Natural killer cell (primary cell): ENCODE measurements at regions not wholly inside any gene's neighbourhood (a gene's known extent, or its start where the extent isn't known, plus 50 kb on each side); places are given as distances from the start of the nearest gene placed in this dataset.

Experiments
- ATAC-seq, 3 donors: fragments of 150-1000 bp in 2 of 3; fragments of 200-7000 bp in 1 of 3; cut with Tn5 transposase; 1 replicate in 1 of 3; 2 replicates in 2 of 3; pipeline ENCODE4 v1.10.0; 2021; ENCODE audit warnings: mild to moderate bottlenecking in 2 of 3, moderate library complexity in 2 of 3
- DNase-seq, 2 donors: peaks; one replicate each; pipeline versions ENCODE4 v3.0.0 to v3.0.0-alpha.2; 2013 to 2021; ENCODE audit warnings: mixed read lengths in 1 of 2
- H3K27ac ChIP-seq: one replicate; pipeline ENCODE4 v1.5.1; 2013; ENCODE audit warnings: mild to moderate bottlenecking, low read length
- H3K27me3 ChIP-seq: one replicate; pipeline ENCODE4 v1.6.1; 2013; ENCODE audit warnings: low read length; ENCODE audit not compliant: control insufficient read depth, insufficient read depth
- H3K36me3 ChIP-seq: one replicate; pipeline ENCODE4 v1.6.1; 2013; ENCODE audit warnings: low read length; ENCODE audit not compliant: control insufficient read depth, insufficient read depth
- H3K4me1 ChIP-seq: one replicate; pipeline ENCODE4 v1.6.1; 2013; ENCODE audit warnings: low read length; ENCODE audit not compliant: control insufficient read depth, insufficient read depth
- H3K4me3 ChIP-seq: one replicate; pipeline ENCODE4 v1.5.1; 2013; ENCODE audit warnings: low read length
- H3K9me3 ChIP-seq: one replicate; pipeline ENCODE4 v1.6.1; 2013; ENCODE audit warnings: low read length; ENCODE audit not compliant: control insufficient read depth, insufficient read depth
- H3K27ac Mint-ChIP-seq, 2 donors: one replicate each; pipeline ENCODE4 v1.8.0; 2022; ENCODE audit warnings: mild to moderate bottlenecking in 2 of 2, mixed read lengths in 2 of 2, moderate library complexity in 1 of 2
- H3K27me3 Mint-ChIP-seq, 2 donors: one replicate each; pipeline ENCODE4 v1.8.0; 2022; ENCODE audit warnings: low read depth in 2 of 2, mixed read lengths in 2 of 2
- H3K36me3 Mint-ChIP-seq: one replicate; pipeline ENCODE4 v1.8.0; 2022; ENCODE audit warnings: mixed read lengths
- H3K4me1 Mint-ChIP-seq, 2 donors: one replicate each; pipeline ENCODE4 v1.8.0; 2022; ENCODE audit warnings: mixed read lengths in 2 of 2
- H3K4me3 Mint-ChIP-seq: one replicate; pipeline ENCODE4 v1.8.0; 2022; ENCODE audit warnings: mild to moderate bottlenecking, moderate library complexity, mixed read lengths
- H3K9me3 Mint-ChIP-seq, 2 donors: one replicate each; pipeline ENCODE4 v1.8.0; 2022; ENCODE audit warnings: mixed read lengths in 2 of 2
- WGBS: methylation state at CpG from one replicate; pipeline ENCODE4 v1.1.7; 2013; ENCODE audit warnings: missing lambda C conversion rate; ENCODE audit not compliant: insufficient coverage; 5-methylcytosine and 5-hydroxymethylcytosine counted together
- intact Hi-C: fragments of 100-400 bp; cut with micrococcal nuclease; formaldehyde crosslinking; loops from one replicate; pipeline ENCODE4 v1.14.2; 2022
- TF ChIP-seq, protein P1 (sequence below): fragments of 200-600 bp; IDR thresholded peaks from one replicate; pipeline ENCODE4 v1.8.0; 2022; ENCODE audit warnings: antibody characterized with exemption

DNA sequence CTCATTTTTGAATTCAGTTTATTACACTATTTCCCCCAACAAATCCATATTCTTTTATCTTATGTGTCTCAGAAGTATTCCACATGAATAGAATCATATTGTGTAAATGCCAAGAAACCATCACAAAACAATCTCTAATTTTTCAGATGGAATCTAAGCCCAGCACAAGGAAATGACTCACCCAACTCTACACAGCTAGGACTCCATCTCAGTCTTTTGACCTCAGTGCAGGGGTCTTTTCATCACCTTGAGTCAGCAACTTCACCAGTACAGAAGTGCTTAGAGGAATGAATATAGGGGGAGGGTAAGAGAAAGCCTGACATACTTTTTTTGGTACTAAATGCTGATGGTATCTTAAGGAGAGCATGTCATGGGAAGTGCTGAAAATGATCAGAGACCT is 169.3 kb upstream of the LRRN1 start:
- Histone ChIP-seq H3K27me3 (no peaks in the 10 kb centered on the region), H3K4me1 (no peaks in the 10 kb centered on the region), H3K36me3 (no peaks in the 10 kb centered on the region), H3K27ac (no peak overlapping the region), H3K9me3 (no peaks in the 10 kb centered on the region), H3K4me3 (no peak overlapping the region)
- ATAC-seq (no peak), DNase-seq (no peak)
- no peaks in the 10 kb centered on the region for H3K36me3 Mint-ChIP-seq
- H3K27ac Mint-ChIP-seq, result no peak overlapping the region
- intact Hi-C loops, result no loop called here
- TF ChIP-seq, protein P1, sequence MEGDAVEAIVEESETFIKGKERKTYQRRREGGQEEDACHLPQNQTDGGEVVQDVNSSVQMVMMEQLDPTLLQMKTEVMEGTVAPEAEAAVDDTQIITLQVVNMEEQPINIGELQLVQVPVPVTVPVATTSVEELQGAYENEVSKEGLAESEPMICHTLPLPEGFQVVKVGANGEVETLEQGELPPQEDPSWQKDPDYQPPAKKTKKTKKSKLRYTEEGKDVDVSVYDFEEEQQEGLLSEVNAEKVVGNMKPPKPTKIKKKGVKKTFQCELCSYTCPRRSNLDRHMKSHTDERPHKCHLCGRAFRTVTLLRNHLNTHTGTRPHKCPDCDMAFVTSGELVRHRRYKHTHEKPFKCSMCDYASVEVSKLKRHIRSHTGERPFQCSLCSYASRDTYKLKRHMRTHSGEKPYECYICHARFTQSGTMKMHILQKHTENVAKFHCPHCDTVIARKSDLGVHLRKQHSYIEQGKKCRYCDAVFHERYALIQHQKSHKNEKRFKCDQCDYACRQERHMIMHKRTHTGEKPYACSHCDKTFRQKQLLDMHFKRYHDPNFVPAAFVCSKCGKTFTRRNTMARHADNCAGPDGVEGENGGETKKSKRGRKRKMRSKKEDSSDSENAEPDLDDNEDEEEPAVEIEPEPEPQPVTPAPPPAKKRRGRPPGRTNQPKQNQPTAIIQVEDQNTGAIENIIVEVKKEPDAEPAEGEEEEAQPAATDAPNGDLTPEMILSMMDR, result no peak
- H3K27me3 Mint-ChIP-seq, result peaks cover 0 to 5% of the 10 kb centered on the region in 2 donors
- H3K4me3 Mint-ChIP-seq, result no peak overlapping the region
- H3K9me3 Mint-ChIP-seq, result no peaks in the 10 kb centered on the region
- H3K4me1 Mint-ChIP-seq, result no peaks in the 10 kb centered on the region

DNA sequence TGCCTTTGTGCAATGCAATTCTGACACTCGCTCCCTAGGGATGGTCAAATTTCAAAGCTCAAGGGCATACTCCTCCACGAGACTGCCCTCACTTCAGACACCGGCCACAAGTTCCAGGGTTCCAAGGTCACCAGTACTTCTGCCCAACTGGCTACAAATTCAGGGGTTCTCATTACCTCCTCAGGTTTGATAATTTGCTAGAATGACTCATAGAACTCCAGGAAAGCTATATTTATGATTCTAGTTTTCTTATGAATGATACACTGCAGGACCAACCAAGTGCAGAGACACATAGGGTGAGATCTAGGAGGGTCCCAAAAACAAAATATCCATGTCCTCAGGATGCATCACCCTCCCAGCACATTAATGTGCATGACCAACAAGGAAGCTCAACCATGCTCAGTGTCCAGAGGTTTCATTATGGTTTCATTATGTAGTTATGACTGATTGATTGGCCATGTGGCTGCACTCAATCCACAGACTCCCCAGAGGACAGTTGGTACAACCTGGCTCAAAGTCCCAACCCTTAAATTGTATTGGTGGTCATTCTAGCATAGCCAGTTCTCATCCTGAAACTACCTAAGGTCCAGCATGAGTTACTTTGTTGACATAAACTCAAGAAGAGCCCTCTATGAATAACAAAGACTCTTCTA is 170.4 kb upstream of the LRRN1 start:
- intact Hi-C loops, result no loop called here
- 89% methylated on average over 3 of the region's 3 CpGs for WGBS
- no peaks in the 10 kb centered on the region for H3K36me3 ChIP-seq
- H3K4me3 ChIP-seq, result no peak overlapping the region
- no peak overlapping the region for H3K27ac ChIP-seq
- no peaks in the 10 kb centered on the region for H3K27me3 ChIP-seq
- Mint-ChIP-seq H3K9me3 (no peaks in the 10 kb centered on the region), H3K27ac (no peak overlapping the region), H3K36me3 (no peaks in the 10 kb centered on the region), H3K4me3 (no peak overlapping the region), H3K4me1 (no peaks in the 10 kb centered on the region), H3K27me3 (peaks cover 0 to 5% of the 10 kb centered on the region in 2 donors)
- DNase-seq, result no peak
- TF ChIP-seq, protein P1, result no peak
- no peaks in the 10 kb centered on the region for H3K9me3 ChIP-seq
- H3K4me1 ChIP-seq, result no peaks in the 10 kb centered on the region
- no peak for ATAC-seq

DNA sequence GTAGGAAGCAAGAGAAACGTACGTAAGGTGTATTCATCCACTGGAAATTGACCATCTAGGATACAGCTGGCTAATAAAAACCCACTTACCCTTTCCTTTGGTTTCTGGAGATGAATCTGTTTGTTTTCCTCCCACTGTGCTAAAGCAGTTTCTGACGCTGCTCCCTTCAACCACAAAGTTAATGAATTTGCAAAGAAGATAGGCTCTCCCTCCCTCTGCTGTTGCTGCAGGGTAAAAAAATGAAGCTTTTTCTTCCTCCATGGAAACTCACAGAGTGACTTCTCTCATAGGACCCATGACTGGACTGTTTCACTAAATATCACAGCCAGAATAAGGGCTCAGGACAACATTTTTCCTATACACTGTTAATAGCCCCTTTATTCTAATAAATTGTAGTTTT is 172.1 kb upstream of the LRRN1 start:
- no peaks in the 10 kb centered on the region for H3K27me3 ChIP-seq
- H3K27ac Mint-ChIP-seq, result no peak overlapping the region
- H3K4me1 ChIP-seq, result no peaks in the 10 kb centered on the region
- H3K36me3 ChIP-seq, result no peaks in the 10 kb centered on the region
- H3K4me1 Mint-ChIP-seq, result no peaks in the 10 kb centered on the region
- no peak overlapping the region for H3K4me3 Mint-ChIP-seq
- no peak for DNase-seq
- H3K9me3 Mint-ChIP-seq, result no peaks in the 10 kb centered on the region
- peaks cover 0 to 5% of the 10 kb centered on the region in 2 donors for H3K27me3 Mint-ChIP-seq
- ATAC-seq, result peak in 1 of 3 donors; percentile 37
- intact Hi-C loops, result no loop called here
- TF ChIP-seq, protein P1, result no peak
- H3K9me3 ChIP-seq, result no peaks in the 10 kb centered on the region
- H3K4me3 ChIP-seq, result no peak overlapping the region
- no peak overlapping the region for H3K27ac ChIP-seq
- H3K36me3 Mint-ChIP-seq, result no peaks in the 10 kb centered on the region
- WGBS, result 61% methylated on average over 3 of the region's 3 CpGs
